H1 (cell line): ENCODE measurements at regions not wholly inside any gene's neighbourhood (a gene's known extent, or its start where the extent isn't known, plus 50 kb on each side); places are given as distances from the start of the nearest gene placed in this dataset.

Experiments
- CTCF ChIA-PET: fragments of 300-600 bp; sonication (Branson Sonifier 250); formaldehyde crosslinking; loops from one replicate; lab custom pipeline; 2021; ENCODE audit not compliant: partially characterized antibody; lab: Charles Lee
- POLR2A ChIA-PET: fragments of 300-600 bp; sonication (Branson Sonifier 250); formaldehyde crosslinking; loops from one replicate; lab custom pipeline; 2021; ENCODE audit warnings: inconsistent platforms; ENCODE audit not compliant: partially characterized antibody; lab: Charles Lee
- DNase-seq, 2 experiments: peaks; one replicate each; pipeline versions ENCODE4 v3.0.0 to v3.0.0-alpha.2; 2010 to 2022; ENCODE audit warnings: low spot score in 2 of 2, low read depth in 1 of 2, mixed read lengths in 1 of 2
- FAIRE-seq: peaks from 2 replicates; lab custom pipeline; 2011; peaks lifted over from hg19 to GRCh38; lab: Jason Lieb, UNC
- H2AFZ ChIP-seq: 2 replicates; pipeline ENCODE4 v1.8.1; 2012; ENCODE audit warnings: low read length, inconsistent platforms
- H2AK5ac ChIP-seq: 2 replicates; pipeline ENCODE4 v1.6.1; 2013; ENCODE audit warnings: low read depth, low read length
- H2BK120ac ChIP-seq: replicated peaks from 2 replicates; pipeline ENCODE3; 2013; ENCODE audit warnings: low read depth, low read length, inconsistent platforms
- H2BK12ac ChIP-seq: 2 replicates; pipeline ENCODE4 v1.6.1; 2013; ENCODE audit warnings: low read depth, low read length
- H2BK15ac ChIP-seq: 2 replicates; pipeline ENCODE4 v1.6.1; 2013; ENCODE audit warnings: low read length
- H2BK20ac ChIP-seq: 2 replicates; pipeline ENCODE4 v1.6.1; 2013; ENCODE audit warnings: low read length
- H2BK5ac ChIP-seq: 2 replicates; pipeline ENCODE4 v1.6.1; 2013; ENCODE audit warnings: low read depth, low read length
- H3K14ac ChIP-seq: 2 replicates; pipeline ENCODE4 v1.6.1; 2013; ENCODE audit warnings: inconsistent platforms; ENCODE audit not compliant: insufficient read length
- H3K18ac ChIP-seq: 2 replicates; pipeline ENCODE4 v1.6.1; 2013; ENCODE audit warnings: low read length; ENCODE audit errors: extremely low read depth
- H3K23ac ChIP-seq: 2 replicates; pipeline ENCODE4 v1.6.1; 2013; ENCODE audit warnings: inconsistent platforms; ENCODE audit not compliant: insufficient read length
- H3K23me2 ChIP-seq: 2 replicates; pipeline ENCODE4 v1.6.1; 2013; ENCODE audit warnings: low read depth, low read length
- H3K27ac ChIP-seq: 2 replicates; pipeline ENCODE4 v1.6.1; 2011; ENCODE audit warnings: low read depth, low read length, inconsistent platforms
- H3K27me3 ChIP-seq, 4 experiments: replicated peaks in 1 of 4; 1 replicate in 1 of 4; 2 replicates in 3 of 4; pipeline versions ENCODE4 v1.6.1 to v1.8.1; 2011 to 2013; ENCODE audit warnings: low read length in 3 of 4, mild to moderate bottlenecking in 3 of 4, inconsistent platforms in 2 of 4, mixed read lengths in 2 of 4, moderate library complexity in 1 of 4; ENCODE audit not compliant: control insufficient read depth in 3 of 4, insufficient read depth in 3 of 4; ENCODE audit errors: extremely low read depth in 1 of 4
- H3K36me3 ChIP-seq, 4 experiments: 2 replicates each; pipeline versions ENCODE4 v1.6.1 to v1.8.1; 2011 to 2013; ENCODE audit warnings: mild to moderate bottlenecking in 4 of 4, low read length in 3 of 4, moderate library complexity in 2 of 4, control low read depth in 1 of 4, inconsistent platforms in 1 of 4; ENCODE audit not compliant: insufficient read depth in 4 of 4, control insufficient read depth in 2 of 4
- H3K4ac ChIP-seq: replicated peaks from 2 replicates; pipeline ENCODE3; 2013; ENCODE audit warnings: low read length, low read depth, mixed read lengths, inconsistent platforms; ENCODE audit not compliant: insufficient read length
- H3K4me1 ChIP-seq, 4 experiments: replicated peaks in 1 of 4; 1 replicate in 1 of 4; 2 replicates in 3 of 4; pipeline versions ENCODE4 v1.6.1 to v1.8.1; 2011 to 2013; ENCODE audit warnings: low read length in 3 of 4, inconsistent platforms in 2 of 4, mixed read lengths in 1 of 4; ENCODE audit not compliant: insufficient read depth in 4 of 4, control insufficient read depth in 3 of 4
- H3K4me2 ChIP-seq, 2 experiments: 2 replicates each; pipeline versions ENCODE4 v1.6.1 to v1.8.1; 2011 to 2013; ENCODE audit warnings: low read depth in 2 of 2, low read length in 2 of 2, control low read depth in 1 of 2, inconsistent platforms in 1 of 2, mild to moderate bottlenecking in 1 of 2; ENCODE audit not compliant: insufficient read depth in 1 of 2
- H3K4me3 ChIP-seq, 4 experiments: fragments of 200-600, 300-600 bp in 1 of 4; sonication (generic), shearing (Covaris generic), sonication (Bioruptor Twin) in 1 of 4; 2 replicates each; pipeline versions ENCODE4 v1.5.1 to v1.8.1; 2011 to 2016; ENCODE audit warnings: low read length in 4 of 4, low read depth in 3 of 4, control low read depth in 2 of 4, inconsistent platforms in 2 of 4, mild to moderate bottlenecking in 2 of 4, mixed read lengths in 1 of 4, moderate library complexity in 1 of 4; ENCODE audit not compliant: insufficient read depth in 2 of 4; ENCODE audit errors: extremely low read depth in 1 of 4
- H3K56ac ChIP-seq: replicated peaks from 2 replicates; pipeline ENCODE3; 2013; ENCODE audit warnings: low read depth, mild to moderate bottlenecking, mixed read lengths, low read length, inconsistent platforms; ENCODE audit not compliant: insufficient read length
- H3K79me1 ChIP-seq: 2 replicates; pipeline ENCODE4 v1.6.1; 2013; ENCODE audit warnings: low read depth, low read length, control low read depth
- H3K79me2 ChIP-seq, 2 experiments: 2 replicates each; pipeline versions ENCODE4 v1.6.1 to v1.8.1; 2012 to 2013; ENCODE audit warnings: low read length in 2 of 2, mild to moderate bottlenecking in 2 of 2, inconsistent platforms in 1 of 2; ENCODE audit not compliant: insufficient read depth in 2 of 2, control insufficient read depth in 1 of 2
- H3K9ac ChIP-seq, 4 experiments: replicated peaks in 1 of 4; 1 replicate in 1 of 4; 2 replicates in 3 of 4; pipeline versions ENCODE4 v1.6.1 to v1.8.1; 2011 to 2013; ENCODE audit warnings: low read depth in 3 of 4, low read length in 3 of 4, control low read depth in 2 of 4, mild to moderate bottlenecking in 2 of 4, moderate library complexity in 2 of 4, inconsistent platforms in 1 of 4; ENCODE audit errors: extremely low read depth in 1 of 4
- H3K9me3 ChIP-seq, 2 experiments: 2 replicates each; pipeline versions ENCODE4 v1.6.1 to v1.8.1; 2012 to 2013; ENCODE audit warnings: mild to moderate bottlenecking in 2 of 2, moderate library complexity in 2 of 2, control low read depth in 1 of 2, inconsistent platforms in 1 of 2, low read depth in 1 of 2, low read length in 1 of 2, mixed read lengths in 1 of 2; ENCODE audit not compliant: insufficient read depth in 2 of 2
- H4K20me1 ChIP-seq, 2 experiments: replicated peaks in 1 of 2; 2 replicates each; pipeline versions ENCODE3 to v1.8.1; 2011 to 2013; ENCODE audit warnings: inconsistent platforms in 2 of 2, low read length in 2 of 2, mild to moderate bottlenecking in 1 of 2; ENCODE audit not compliant: insufficient read depth in 2 of 2, control insufficient read depth in 1 of 2
- H4K5ac ChIP-seq: 2 replicates; pipeline ENCODE4 v1.6.1; 2013; ENCODE audit warnings: low read length, low read depth, mixed read lengths, inconsistent platforms; ENCODE audit not compliant: insufficient read length
- H4K8ac ChIP-seq: 2 replicates; pipeline ENCODE4 v1.8.0; 2013; ENCODE audit warnings: mild to moderate bottlenecking, moderate library complexity, low read length, inconsistent platforms; ENCODE audit not compliant: insufficient read depth; ENCODE audit errors: extremely low read depth
- H4K91ac ChIP-seq: replicated peaks from 2 replicates; pipeline ENCODE3; 2013; ENCODE audit warnings: low read length, mixed read lengths, inconsistent platforms; ENCODE audit not compliant: insufficient read length
- CHD1 ChIP-seq: IDR thresholded peaks from 2 replicates; pipeline ENCODE4 v1.6.1; 2012; ENCODE audit warnings: low read depth, low read length, improper control_type of control experiment
- JUN ChIP-seq: IDR thresholded peaks from 2 replicates; pipeline ENCODE4 v1.6.1; 2011; ENCODE audit warnings: low read depth, mild to moderate bottlenecking, improper control_type of control experiment, low read length
- SIN3A ChIP-seq, 2 experiments: IDR thresholded peaks in 1 of 2; conservative IDR thresholded peaks in 1 of 2; 2 replicates each; pipeline ENCODE4 v1.6.1; 2011 to 2012; ENCODE audit warnings: low read length in 2 of 2, improper control_type of control experiment in 1 of 2, low read depth in 1 of 2, mild to moderate bottlenecking in 1 of 2
- TBP ChIP-seq: IDR thresholded peaks from 2 replicates; pipeline ENCODE4 v1.6.1; 2011; ENCODE audit warnings: low read depth, low read length, improper control_type of control experiment
- WGBS, 2 experiments: shearing (Covaris generic) in 1 of 2; methylation state at CpG; one replicate each; pipeline versions ENCODE4 v1.1.6 to v1.1.7; 2013 to 2015; ENCODE audit warnings: low lambda C conversion rate in 2 of 2, mixed read lengths in 2 of 2, inconsistent platforms in 1 of 2, low coverage in 1 of 2, missing lambda C conversion rate in 1 of 2; ENCODE audit not compliant: insufficient replicate concordance in 2 of 2, insufficient coverage in 1 of 2, insufficient read length in 1 of 2; ENCODE audit errors: extremely low coverage in 1 of 2, missing lambda C conversion rate in 1 of 2; 5-methylcytosine and 5-hydroxymethylcytosine counted together

DNA sequence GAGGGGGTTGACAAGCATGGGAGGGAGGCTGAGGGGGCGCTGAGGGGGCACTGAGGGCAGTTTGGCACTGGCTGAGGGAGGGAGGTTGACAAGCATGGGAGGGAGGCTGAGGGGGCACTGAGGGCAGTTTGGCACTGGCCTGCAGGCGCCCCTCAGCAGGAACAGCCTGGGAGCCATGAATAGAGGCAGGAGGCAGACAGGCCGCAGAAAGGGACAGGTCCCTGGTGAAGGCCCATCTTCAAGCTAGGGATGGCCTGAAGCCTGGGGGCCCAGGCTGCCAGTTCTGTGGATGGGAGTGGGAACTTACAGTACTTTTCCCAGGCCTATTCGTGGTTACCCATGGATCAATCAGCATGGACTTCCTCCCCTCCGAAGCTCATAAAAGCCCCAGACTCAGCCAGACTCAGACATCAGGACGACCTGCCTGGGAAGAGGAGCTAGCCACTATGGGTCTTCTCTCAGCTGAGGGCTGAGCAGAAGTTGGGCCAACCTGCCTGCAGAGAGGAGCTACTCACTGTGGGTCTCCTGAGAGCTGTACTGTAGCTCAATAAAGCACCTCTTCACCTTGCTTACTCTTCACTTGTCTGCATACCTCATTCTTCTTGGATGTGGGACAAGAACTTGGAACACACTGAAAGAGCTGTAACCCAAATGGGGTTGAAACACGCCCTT, 72.8 kb upstream of the BRD7 start:
- H2AFZ ChIP-seq, result no peak overlapping the region
- H3K9ac ChIP-seq, result no peak overlapping the region
- H2BK20ac ChIP-seq, result no peak overlapping the region
- no peak overlapping the region for H3K23ac ChIP-seq
- H3K4me3 ChIP-seq, result no peak overlapping the region
- H4K91ac ChIP-seq, result no peak overlapping the region
- H2AK5ac ChIP-seq, result no peak overlapping the region
- TF ChIP-seq TBP (no peak), SIN3A (conservative IDR thresholded peaks at IDR 0.05 in 1 of 2, IDR thresholded peaks at IDR 0.05 in 1 of 2; ENCODE audit: low read depth in 1 of 2, low read length in 2 of 2) (no peak), JUN (no peak), CHD1 (no peak)
- H2BK5ac ChIP-seq, result no peak overlapping the region
- peaks cover 0 to 3% (median under 1%) of the 10 kb centered on the region in 4 experiments; a peak in 1 of 7 replicates for H3K27me3 ChIP-seq
- CTCF ChIA-PET, result interaction anchor here (0.5 to 1.4 kb wide), 7 partner anchors 8 to 942 kb away, joined by 3 to 4 read pairs (median 3); no protein-coding TSS in a partner anchor
- H4K20me1 ChIP-seq, result no peaks in the 10 kb centered on the region
- FAIRE-seq, result no peak
- H2BK15ac ChIP-seq, result no peak overlapping the region
- no peak overlapping the region for H2BK12ac ChIP-seq
- peaks cover 7 to 13% (median 10%) of the 10 kb centered on the region in 4 experiments; a peak in 6 of 7 replicates for H3K4me1 ChIP-seq
- no peak overlapping the region for H3K4me2 ChIP-seq
- no peak overlapping the region for H4K8ac ChIP-seq
- no peak overlapping the region for H3K4ac ChIP-seq
- no peak overlapping the region for H3K56ac ChIP-seq
- no peaks in the 10 kb centered on the region for H3K23me2 ChIP-seq
- H2BK120ac ChIP-seq, result no peak overlapping the region
- H3K9me3 ChIP-seq, result peaks cover 0 to 10% of the 10 kb centered on the region in 2 experiments; a peak in 2 of 4 replicates
- H3K18ac ChIP-seq, result no peak overlapping the region
- WGBS, 2 experiments, result 90% methylated on average over 5 of the region's 7 CpGs; no CpG with 5 or more reads in 1 of the 2 experiments
- no peaks in the 10 kb centered on the region; a peak in 1 of 8 replicates for H3K36me3 ChIP-seq
- no peaks in the 10 kb centered on the region for H3K79me2 ChIP-seq
- no peak overlapping the region for H3K27ac ChIP-seq
- DNase-seq, result peak in 1 of 2 experiments; percentile 34
- H3K14ac ChIP-seq, result no peak overlapping the region
- POLR2A ChIA-PET, result no interaction called here
- peaks cover 3% of the 10 kb centered on the region for H3K79me1 ChIP-seq
- no peak overlapping the region for H4K5ac ChIP-seq
